ENCODE measurements at regions not wholly inside any gene's neighbourhood (a gene's known extent, or its start where the extent isn't known, plus 50 kb on each side); places are given as distances from the start of the nearest gene placed in this dataset.

DNA sequence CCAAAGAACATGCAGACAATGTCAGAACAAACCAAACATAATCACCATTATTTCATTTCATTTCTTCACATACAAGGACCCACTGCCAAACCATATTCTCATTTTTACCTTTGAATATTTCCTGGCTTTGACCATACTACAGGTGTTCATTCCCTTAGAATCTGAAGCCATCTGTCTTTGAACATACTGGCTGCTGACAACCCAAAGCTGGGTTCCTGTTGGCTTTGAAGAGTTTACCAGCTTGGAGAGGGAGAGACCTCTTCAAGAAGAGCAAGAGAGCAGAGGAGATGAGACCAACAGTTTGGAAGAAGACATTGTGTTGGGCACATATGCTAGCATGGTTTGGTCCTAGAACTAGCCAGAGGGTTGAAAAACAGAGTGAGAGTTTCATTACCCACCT lies 145.6 kb upstream of the KCNIP4 start:
- in situ Hi-C loops (cut with MboI; ENCODE audit: low pct_unique_long_range_greater_than_20kb, low sequenced_read_pairs, unreplicated experiment), result no loop called here
- TF ChIP-seq, protein P1, sequence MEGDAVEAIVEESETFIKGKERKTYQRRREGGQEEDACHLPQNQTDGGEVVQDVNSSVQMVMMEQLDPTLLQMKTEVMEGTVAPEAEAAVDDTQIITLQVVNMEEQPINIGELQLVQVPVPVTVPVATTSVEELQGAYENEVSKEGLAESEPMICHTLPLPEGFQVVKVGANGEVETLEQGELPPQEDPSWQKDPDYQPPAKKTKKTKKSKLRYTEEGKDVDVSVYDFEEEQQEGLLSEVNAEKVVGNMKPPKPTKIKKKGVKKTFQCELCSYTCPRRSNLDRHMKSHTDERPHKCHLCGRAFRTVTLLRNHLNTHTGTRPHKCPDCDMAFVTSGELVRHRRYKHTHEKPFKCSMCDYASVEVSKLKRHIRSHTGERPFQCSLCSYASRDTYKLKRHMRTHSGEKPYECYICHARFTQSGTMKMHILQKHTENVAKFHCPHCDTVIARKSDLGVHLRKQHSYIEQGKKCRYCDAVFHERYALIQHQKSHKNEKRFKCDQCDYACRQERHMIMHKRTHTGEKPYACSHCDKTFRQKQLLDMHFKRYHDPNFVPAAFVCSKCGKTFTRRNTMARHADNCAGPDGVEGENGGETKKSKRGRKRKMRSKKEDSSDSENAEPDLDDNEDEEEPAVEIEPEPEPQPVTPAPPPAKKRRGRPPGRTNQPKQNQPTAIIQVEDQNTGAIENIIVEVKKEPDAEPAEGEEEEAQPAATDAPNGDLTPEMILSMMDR (IDR thresholded peaks at IDR 0.05; ENCODE audit: extremely low read depth, insufficient read depth, missing control alignments), result no peak
- no peak for DNase-seq (ENCODE audit: low spot score)

DNA sequence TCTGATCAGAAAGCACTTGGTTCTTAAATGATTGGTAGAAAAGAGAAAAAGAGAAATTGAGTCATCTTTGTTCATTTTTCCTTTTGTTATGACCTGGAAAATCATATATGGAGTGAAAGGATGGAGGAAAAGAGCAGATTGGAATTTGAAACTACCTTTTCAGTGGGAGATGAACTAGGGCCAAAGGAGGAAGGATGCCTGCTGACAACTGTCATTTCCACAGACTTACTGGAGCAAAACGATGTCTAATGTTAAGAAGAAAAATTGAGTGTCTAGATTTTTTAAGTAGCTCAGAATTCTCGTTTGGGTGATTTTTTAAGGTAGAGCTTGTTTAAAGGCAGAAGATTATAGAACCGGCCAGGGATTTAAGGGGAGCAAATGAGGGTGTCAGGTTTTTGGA lies 144.6 kb upstream of the KCNIP4 start:
- no peak for DNase-seq (ENCODE audit: low spot score)
- in situ Hi-C loops (cut with MboI; ENCODE audit: low pct_unique_long_range_greater_than_20kb, low sequenced_read_pairs, unreplicated experiment), result no loop called here
- TF ChIP-seq, protein P1 (IDR thresholded peaks at IDR 0.05; ENCODE audit: extremely low read depth, insufficient read depth, missing control alignments), result no peak

DNA sequence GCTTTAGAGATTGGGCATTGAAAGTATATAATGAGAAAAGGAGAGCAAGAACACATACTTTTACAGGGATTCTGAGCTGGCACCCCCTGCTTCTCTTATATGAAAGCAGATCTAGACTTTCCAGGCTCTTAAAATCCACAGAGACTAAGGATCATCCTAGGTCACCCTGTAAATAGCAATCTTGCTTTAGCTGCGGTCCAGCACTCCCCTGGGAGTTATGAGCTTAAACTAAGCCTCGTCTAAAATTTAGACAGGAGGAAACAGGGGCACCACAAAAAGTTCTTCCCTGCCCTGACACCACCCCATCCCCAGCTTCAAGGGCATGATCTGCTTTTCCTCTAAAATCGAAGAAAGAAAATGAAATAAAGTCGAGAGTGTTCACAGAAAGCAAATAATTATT lies 143.3 kb upstream of the KCNIP4 start:
- TF ChIP-seq, protein P1 (IDR thresholded peaks at IDR 0.05; ENCODE audit: extremely low read depth, insufficient read depth, missing control alignments), result no peak
- DNase-seq (ENCODE audit: low spot score), result no peak

DNA sequence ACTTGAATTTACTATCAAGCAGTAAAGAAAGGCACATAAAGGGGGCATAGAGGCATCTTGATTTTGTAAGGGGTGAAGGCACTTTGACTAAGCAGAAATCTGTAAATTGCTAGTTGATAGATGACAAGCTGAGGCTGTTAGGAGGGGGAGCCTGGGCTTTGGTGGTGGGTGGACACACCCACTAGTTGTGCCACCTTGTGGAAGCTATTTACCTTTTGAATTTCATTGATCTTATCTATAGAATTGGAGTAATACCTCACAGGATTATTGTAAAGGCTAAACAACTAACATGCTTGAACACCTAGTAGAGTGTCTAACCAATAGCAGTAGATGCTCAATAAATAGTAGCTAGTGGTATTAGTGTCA lies 142.8 kb upstream of the KCNIP4 start:
- in situ Hi-C loops (cut with MboI; ENCODE audit: low pct_unique_long_range_greater_than_20kb, low sequenced_read_pairs, unreplicated experiment), result no loop called here
- TF ChIP-seq, protein P1 (IDR thresholded peaks at IDR 0.05; ENCODE audit: extremely low read depth, insufficient read depth, missing control alignments), result no peak
- no peak for DNase-seq (ENCODE audit: low spot score)

More for the DNA sequence above, 143.3 kb upstream of the KCNIP4 start:
- in situ Hi-C loops (cut with MboI; ENCODE audit: low pct_unique_long_range_greater_than_20kb, low sequenced_read_pairs, unreplicated experiment), result no loop called here

DNA sequence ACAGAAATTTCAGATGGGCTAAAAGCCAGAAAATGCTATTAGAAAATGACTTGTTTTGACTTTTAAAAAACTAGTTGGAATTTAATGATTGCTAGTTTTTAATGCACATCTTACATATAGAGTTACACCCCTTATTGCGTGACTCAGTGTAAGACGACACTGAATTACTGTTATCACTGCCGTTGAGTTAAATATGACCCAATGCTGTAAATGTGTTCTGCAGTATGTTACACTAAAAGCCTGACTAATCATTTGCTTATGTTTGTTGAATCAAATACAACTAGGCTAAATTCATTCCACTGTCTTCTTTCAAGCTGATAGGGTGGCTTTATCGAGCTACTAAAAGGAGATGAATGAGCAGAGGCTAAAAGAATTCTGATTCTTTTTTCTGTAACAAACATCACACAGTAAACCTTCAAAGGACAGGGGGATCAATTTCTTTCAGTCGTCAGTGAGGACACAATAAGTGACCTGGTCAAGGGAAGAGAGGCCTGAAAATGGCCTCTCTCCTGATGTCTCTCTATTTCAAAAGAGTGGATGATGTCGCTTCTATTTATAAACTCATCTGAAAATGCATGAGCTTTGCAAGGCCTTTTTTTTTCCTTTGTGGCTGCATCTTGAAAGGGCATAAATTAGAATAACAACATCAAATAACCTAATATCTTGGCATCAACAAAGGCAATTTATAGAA lies 142.2 kb upstream of the KCNIP4 start:
- no peak for DNase-seq (ENCODE audit: low spot score)
- in situ Hi-C loops (cut with MboI; ENCODE audit: low pct_unique_long_range_greater_than_20kb, low sequenced_read_pairs, unreplicated experiment), result no loop called here
- TF ChIP-seq, protein P1 (IDR thresholded peaks at IDR 0.05; ENCODE audit: extremely low read depth, insufficient read depth, missing control alignments), result no peak

DNA sequence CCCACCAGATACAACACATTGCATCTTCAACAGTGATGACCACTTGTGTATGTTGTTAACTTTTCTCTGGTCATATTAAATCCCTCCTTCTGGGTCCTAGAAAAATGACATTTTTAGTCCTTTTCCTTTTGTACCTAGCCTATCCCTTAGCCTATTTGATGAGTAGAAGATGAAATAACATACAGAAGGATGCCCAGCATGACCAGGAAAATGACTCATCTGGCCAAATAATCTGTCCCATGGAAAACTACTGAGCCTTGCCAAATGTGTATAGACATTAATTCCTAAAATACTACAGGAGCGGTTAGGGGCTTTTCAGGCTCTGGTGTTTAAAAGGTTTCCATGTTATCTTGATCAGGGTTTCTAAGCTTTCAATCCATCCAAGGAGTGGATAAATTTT lies 129.0 kb upstream of the KCNIP4 start:
- DNase-seq (ENCODE audit: low spot score), result no peak
- TF ChIP-seq, protein P1 (IDR thresholded peaks at IDR 0.05; ENCODE audit: extremely low read depth, insufficient read depth, missing control alignments), result no peak
- in situ Hi-C loops (cut with MboI; ENCODE audit: low pct_unique_long_range_greater_than_20kb, low sequenced_read_pairs, unreplicated experiment), result no loop called here
